ENCODE measurements at regions not wholly inside any gene's neighbourhood (a gene's known extent, or its start where the extent isn't known, plus 50 kb on each side); places are given as distances from the start of the nearest gene placed in this dataset.

DNA sequence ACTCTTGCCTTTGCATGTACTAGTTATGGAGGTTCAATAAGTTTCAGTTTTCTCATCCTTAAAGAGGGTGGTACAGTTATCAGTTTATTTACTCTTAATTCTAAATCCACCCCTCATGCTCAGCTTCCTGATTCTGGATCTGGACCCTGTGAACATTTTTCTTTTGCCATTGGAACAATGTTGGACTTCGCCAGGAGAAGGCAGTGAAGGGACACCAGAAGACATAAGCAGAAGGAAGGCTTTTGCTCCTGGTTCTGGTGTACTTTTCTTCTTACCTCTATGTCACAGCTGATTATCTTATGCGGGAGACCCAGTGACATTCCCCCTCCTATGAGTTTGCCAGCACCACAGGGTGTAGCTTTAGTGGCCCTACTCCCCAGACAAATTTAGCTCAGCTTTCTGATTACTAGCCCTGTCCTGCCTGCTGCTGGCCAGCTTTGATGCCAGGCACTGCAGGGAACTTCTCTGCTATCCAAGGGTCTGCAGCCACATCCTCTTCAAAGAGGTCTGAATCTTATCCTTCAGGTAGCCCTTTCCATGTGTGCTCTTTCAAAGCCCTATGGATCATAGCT is 466.3 kb upstream of the EPHA3 start:
- H4K91ac ChIP-seq (replicated peaks; ENCODE audit: insufficient read length, low read length): no peak overlapping the region
- no peak overlapping the region for H4K8ac ChIP-seq (ENCODE audit: extremely low read depth, insufficient read depth, low read length)
- FAIRE-seq: no peak
- no peak overlapping the region for H2BK120ac ChIP-seq (replicated peaks; ENCODE audit: low read depth, low read length)
- H3K27ac ChIP-seq (ENCODE audit: low read depth, low read length): no peak overlapping the region
- no peak overlapping the region for H2AFZ ChIP-seq (ENCODE audit: low read length)
- H4K5ac ChIP-seq (ENCODE audit: insufficient read length, low read depth, low read length): no peak overlapping the region
- H3K36me3 ChIP-seq (ENCODE audit: control insufficient read depth in 2 of 4, insufficient read depth in 4 of 4, low read length in 3 of 4): no peaks in the 10 kb centered on the region
- H3K4me3 ChIP-seq (ENCODE audit: extremely low read depth in 1 of 4, insufficient read depth in 2 of 4, low read depth in 3 of 4, low read length in 4 of 4): no peak overlapping the region
- no peak overlapping the region for H2BK12ac ChIP-seq (ENCODE audit: low read depth, low read length)
- no peaks in the 10 kb centered on the region for H3K79me1 ChIP-seq (ENCODE audit: low read depth, low read length)
- H3K9me3 ChIP-seq (ENCODE audit: insufficient read depth in 2 of 2, low read depth in 1 of 2, low read length in 1 of 2): no peaks in the 10 kb centered on the region
- H2BK20ac ChIP-seq (ENCODE audit: low read length): no peak overlapping the region
- no peak overlapping the region for H3K18ac ChIP-seq (ENCODE audit: extremely low read depth, low read length)
- no peaks in the 10 kb centered on the region for H3K27me3 ChIP-seq (replicated peaks in 1 of 4; ENCODE audit: control insufficient read depth in 3 of 4, extremely low read depth in 1 of 4, insufficient read depth in 3 of 4, low read length in 3 of 4)
- no peak overlapping the region for H3K56ac ChIP-seq (replicated peaks; ENCODE audit: insufficient read length, low read depth, low read length)
- DNase-seq (ENCODE audit: low read depth in 1 of 2, low spot score in 2 of 2): no peak
- H2AK5ac ChIP-seq (ENCODE audit: low read depth, low read length): no peak overlapping the region
- POLR2A ChIA-PET (ENCODE audit: partially characterized antibody): no interaction called here
- H3K4me2 ChIP-seq (ENCODE audit: insufficient read depth in 1 of 2, low read depth in 2 of 2, low read length in 2 of 2): no peak overlapping the region
- whole genome bisulfite sequencing, 2 experiments (ENCODE audit: extremely low coverage in 1 of 2, insufficient coverage in 1 of 2, insufficient read length in 1 of 2, insufficient replicate concordance in 2 of 2, low coverage in 1 of 2, low lambda C conversion rate in 2 of 2, missing lambda C conversion rate in 1 of 2): 96% methylated on average over 2 of the region's 2 CpGs; no CpG with 5 or more reads in 1 of the 2 experiments
- H3K4me1 ChIP-seq (replicated peaks in 1 of 4; ENCODE audit: control insufficient read depth in 3 of 4, insufficient read depth in 4 of 4, low read length in 3 of 4): peaks cover 0 to 3% (median 0%) of the 10 kb centered on the region in 4 experiments; a peak in 1 of 7 replicates
- CTCF ChIA-PET (ENCODE audit: partially characterized antibody): interaction anchor here (0.6 to 1.4 kb wide), 2 partner anchors 422 to 664 kb away, joined by 3 read pairs; no protein-coding TSS in a partner anchor
- TF ChIP-seq RAD21 (IDR thresholded peaks at IDR 0.05 in 1 of 2, conservative IDR thresholded peaks at IDR 0.05 in 1 of 2; ENCODE audit: low read depth in 2 of 2, low read length in 2 of 2) (peak; percentile 16 to 21; a peak in 2 of 4 replicates), RXRA (IDR thresholded peaks at IDR 0.05; ENCODE audit: insufficient read depth, low read depth, low read length) (no peak), CTBP2 (IDR thresholded peaks at IDR 0.05; ENCODE audit: borderline replicate concordance, insufficient read depth, insufficient read length, low read length) (no peak)
- no peak overlapping the region for H3K4ac ChIP-seq (replicated peaks; ENCODE audit: insufficient read length, low read depth, low read length)
- no peak overlapping the region for H2BK5ac ChIP-seq (ENCODE audit: low read depth, low read length)
- H3K23me2 ChIP-seq (ENCODE audit: low read depth, low read length): no peaks in the 10 kb centered on the region
- H3K9ac ChIP-seq (replicated peaks in 1 of 4; ENCODE audit: extremely low read depth in 1 of 4, low read depth in 3 of 4, low read length in 3 of 4): no peak overlapping the region
- no peak overlapping the region for H2BK15ac ChIP-seq (ENCODE audit: low read length)
- no peaks in the 10 kb centered on the region for H4K20me1 ChIP-seq (replicated peaks in 1 of 2; ENCODE audit: control insufficient read depth in 1 of 2, insufficient read depth in 2 of 2, low read length in 2 of 2)
- H3K79me2 ChIP-seq (ENCODE audit: control insufficient read depth in 1 of 2, insufficient read depth in 2 of 2, low read length in 2 of 2): no peaks in the 10 kb centered on the region
- H3K14ac ChIP-seq (ENCODE audit: insufficient read length): no peak overlapping the region
- H3K23ac ChIP-seq (ENCODE audit: insufficient read length): no peak overlapping the region

Measured in H1 (cell line).